ENCODE measurements at regions not wholly inside any gene's neighbourhood (a gene's known extent, or its start where the extent isn't known, plus 50 kb on each side); places are given as distances from the start of the nearest gene placed in this dataset.

DNA sequence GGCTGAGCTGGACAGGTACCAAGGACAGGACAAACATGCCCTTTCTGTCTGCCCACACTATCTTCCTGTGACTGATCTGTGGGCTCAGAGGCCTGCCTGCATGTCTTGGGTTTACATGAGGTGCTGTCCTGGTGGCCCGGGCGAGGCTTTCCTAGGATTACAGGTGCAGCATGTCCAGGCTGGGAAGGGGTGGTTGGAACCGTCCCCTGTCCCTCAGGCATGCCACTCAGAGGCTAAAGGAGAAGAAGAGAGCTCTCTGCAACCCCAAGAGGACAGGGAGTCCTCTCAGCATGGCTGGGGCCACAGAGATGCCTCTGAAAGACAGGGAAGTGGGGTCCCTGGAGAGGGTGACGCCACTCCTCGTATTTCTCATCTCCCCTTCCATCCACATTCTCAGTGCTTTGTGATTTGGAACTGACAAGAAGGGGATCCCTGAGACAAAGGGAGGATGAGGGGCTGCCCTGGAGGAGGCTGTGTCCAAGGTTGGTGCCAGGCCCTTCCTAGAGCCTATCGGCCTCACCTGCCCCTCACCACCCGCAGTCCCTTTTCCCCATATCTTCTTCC, 64.6 kb upstream of the LMO1 start:
- FAIRE-seq (no peak), DNase-seq (ENCODE audit: low read depth, low spot score) (no peak), ATAC-seq (peak; percentile 31)
- no peak overlapping the region for H3K4me3 ChIP-seq
- SMC1A ChIA-PET (ENCODE audit: uncharacterized antibody, unreplicated experiment) = interaction anchor here (0.9 to 1.5 kb wide), 7 partner anchors 12 to 633 kb away, joined by 3 to 10 read pairs (median 3); no protein-coding TSS in a partner anchor
- H4K20me1 ChIP-seq (ENCODE audit: control insufficient read depth, insufficient read depth) = no peaks in the 10 kb centered on the region
- BruUV-seq (replicated peaks) = no TSS peak
- no peaks in the 10 kb centered on the region for H3K27me3 ChIP-seq (replicated peaks in 1 of 2; ENCODE audit: control insufficient read depth in 2 of 2, insufficient read depth in 2 of 2, low read length in 1 of 2)
- intact Hi-C loops (cut with micrococcal nuclease; ENCODE audit: unreplicated experiment) (loop anchor here (2.0 kb wide), 1 partner anchor 238 kb away; no protein-coding TSS in a partner anchor), in situ Hi-C loops (cut with MboI) (no loop called here)
- POLR2A ChIA-PET = interaction anchor here (1.2 kb wide), 2 partner anchors 15 to 239 kb away, joined by 3 to 4 read pairs; no protein-coding TSS in a partner anchor
- peaks cover 28% of the 10 kb centered on the region for H3K4me1 ChIP-seq (ENCODE audit: control insufficient read depth, insufficient read depth, low read length)
- no peaks in the 10 kb centered on the region for H3K36me3 ChIP-seq (ENCODE audit: control insufficient read depth in 2 of 2, insufficient read depth in 2 of 2, low read length in 1 of 2)
- 44% methylated on average over 7 of the region's 7 CpGs for WGBS (ENCODE audit: insufficient coverage, insufficient replicate concordance, low lambda C conversion rate, missing lambda C conversion rate)
- H3K27ac ChIP-seq (ENCODE audit: control insufficient read depth, insufficient read depth) = peak overlapping the region; percentile 10; the same call in 1 of the 2 replicates
- no peak overlapping the region for H2AFZ ChIP-seq (ENCODE audit: control insufficient read depth, low read depth, low read length)
- no peaks in the 10 kb centered on the region for H3K9me3 ChIP-seq (replicated peaks; ENCODE audit: control insufficient read depth, insufficient read depth, low read length)
- H3K9ac ChIP-seq (ENCODE audit: control insufficient read depth, insufficient read depth, low read length) = no peak overlapping the region
- RAD21 ChIA-PET (ENCODE audit: unreplicated experiment) = interaction anchor here (0.6 to 1.9 kb wide), 6 partner anchors 15 to 268 kb away, joined by 3 to 16 read pairs (median 4); partner anchors contain the start of gene STK33
- peak overlapping the region; percentile 67; the same call in 1 of the 2 replicates for H3K4me2 ChIP-seq (ENCODE audit: control insufficient read depth, insufficient read depth)
- CTCF ChIA-PET = interaction anchor here (0.7 to 3.8 kb wide), 14 partner anchors 9 to 276 kb away, joined by 3 to 53 read pairs (median 4); no protein-coding TSS in a partner anchor
- no peaks in the 10 kb centered on the region for H3K79me2 ChIP-seq (ENCODE audit: control insufficient read depth, insufficient read depth, low read length)
- TF ChIP-seq MEF2A (IDR thresholded peaks at IDR 0.05; ENCODE audit: insufficient read depth, low read depth, low read length) (no peak), CBFB (IDR thresholded peaks at IDR 0.05; ENCODE audit: low read depth) (no peak), PML (IDR thresholded peaks at IDR 0.05; ENCODE audit: low read length) (no peak), POLR2AphosphoS5 (IDR thresholded peaks at IDR 0.05; ENCODE audit: low read length) (no peak), SP1 (IDR thresholded peaks at IDR 0.05; ENCODE audit: low read depth, low read length) (no peak), TCF7 (IDR thresholded peaks at IDR 0.05; ENCODE audit: borderline replicate concordance) (no peak), HDAC6 (IDR thresholded peaks at IDR 0.05; ENCODE audit: unreplicated experiment) (no peak), TBL1XR1 (IDR thresholded peaks at IDR 0.05; ENCODE audit: low read depth, low read length) (no peak), EP300 (IDR thresholded peaks at IDR 0.05; ENCODE audit: borderline replicate concordance in 1 of 2, control insufficient read depth in 1 of 2, low read depth in 2 of 2, low read length in 2 of 2) (0 out of 4 replicates have a peak, but pooled peaks of 1 of the 2 experiments have one; percentile 5), GABPA (IDR thresholded peaks at IDR 0.05; ENCODE audit: low read depth) (no peak), PAX5 (IDR thresholded peaks at IDR 0.05; ENCODE audit: borderline replicate concordance, low read depth, low read length) (no peak)
- TF ChIP-seq, protein P1, sequence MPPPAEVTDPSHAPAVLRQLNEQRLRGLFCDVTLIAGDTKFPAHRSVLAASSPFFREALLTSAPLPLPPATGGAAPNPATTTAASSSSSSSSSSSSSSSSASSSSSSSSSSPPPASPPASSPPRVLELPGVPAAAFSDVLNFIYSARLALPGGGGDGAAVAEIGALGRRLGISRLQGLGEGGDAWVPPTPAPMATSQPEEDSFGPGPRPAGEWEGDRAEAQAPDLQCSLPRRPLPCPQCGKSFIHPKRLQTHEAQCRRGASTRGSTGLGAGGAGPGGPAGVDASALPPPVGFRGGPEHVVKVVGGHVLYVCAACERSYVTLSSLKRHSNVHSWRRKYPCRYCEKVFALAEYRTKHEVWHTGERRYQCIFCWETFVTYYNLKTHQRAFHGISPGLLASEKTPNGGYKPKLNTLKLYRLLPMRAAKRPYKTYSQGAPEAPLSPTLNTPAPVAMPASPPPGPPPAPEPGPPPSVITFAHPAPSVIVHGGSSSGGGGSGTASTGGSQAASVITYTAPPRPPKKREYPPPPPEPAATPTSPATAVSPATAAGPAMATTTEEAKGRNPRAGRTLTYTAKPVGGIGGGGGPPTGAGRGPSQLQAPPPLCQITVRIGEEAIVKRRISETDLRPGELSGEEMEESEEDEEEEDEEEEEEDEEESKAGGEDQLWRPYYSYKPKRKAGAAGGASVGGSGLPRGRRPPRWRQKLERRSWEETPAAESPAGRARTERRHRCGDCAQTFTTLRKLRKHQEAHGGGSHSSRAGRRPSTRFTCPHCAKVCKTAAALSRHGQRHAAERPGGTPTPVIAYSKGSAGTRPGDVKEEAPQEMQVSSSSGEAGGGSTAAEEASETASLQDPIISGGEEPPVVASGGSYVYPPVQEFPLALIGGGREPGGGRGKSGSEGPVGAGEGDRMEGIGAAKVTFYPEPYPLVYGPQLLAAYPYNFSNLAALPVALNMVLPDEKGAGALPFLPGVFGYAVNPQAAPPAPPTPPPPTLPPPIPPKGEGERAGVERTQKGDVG (CRISPR knock-in tag; IDR thresholded peaks at IDR 0.05) = no peak
- TF ChIP-seq, protein P2, sequence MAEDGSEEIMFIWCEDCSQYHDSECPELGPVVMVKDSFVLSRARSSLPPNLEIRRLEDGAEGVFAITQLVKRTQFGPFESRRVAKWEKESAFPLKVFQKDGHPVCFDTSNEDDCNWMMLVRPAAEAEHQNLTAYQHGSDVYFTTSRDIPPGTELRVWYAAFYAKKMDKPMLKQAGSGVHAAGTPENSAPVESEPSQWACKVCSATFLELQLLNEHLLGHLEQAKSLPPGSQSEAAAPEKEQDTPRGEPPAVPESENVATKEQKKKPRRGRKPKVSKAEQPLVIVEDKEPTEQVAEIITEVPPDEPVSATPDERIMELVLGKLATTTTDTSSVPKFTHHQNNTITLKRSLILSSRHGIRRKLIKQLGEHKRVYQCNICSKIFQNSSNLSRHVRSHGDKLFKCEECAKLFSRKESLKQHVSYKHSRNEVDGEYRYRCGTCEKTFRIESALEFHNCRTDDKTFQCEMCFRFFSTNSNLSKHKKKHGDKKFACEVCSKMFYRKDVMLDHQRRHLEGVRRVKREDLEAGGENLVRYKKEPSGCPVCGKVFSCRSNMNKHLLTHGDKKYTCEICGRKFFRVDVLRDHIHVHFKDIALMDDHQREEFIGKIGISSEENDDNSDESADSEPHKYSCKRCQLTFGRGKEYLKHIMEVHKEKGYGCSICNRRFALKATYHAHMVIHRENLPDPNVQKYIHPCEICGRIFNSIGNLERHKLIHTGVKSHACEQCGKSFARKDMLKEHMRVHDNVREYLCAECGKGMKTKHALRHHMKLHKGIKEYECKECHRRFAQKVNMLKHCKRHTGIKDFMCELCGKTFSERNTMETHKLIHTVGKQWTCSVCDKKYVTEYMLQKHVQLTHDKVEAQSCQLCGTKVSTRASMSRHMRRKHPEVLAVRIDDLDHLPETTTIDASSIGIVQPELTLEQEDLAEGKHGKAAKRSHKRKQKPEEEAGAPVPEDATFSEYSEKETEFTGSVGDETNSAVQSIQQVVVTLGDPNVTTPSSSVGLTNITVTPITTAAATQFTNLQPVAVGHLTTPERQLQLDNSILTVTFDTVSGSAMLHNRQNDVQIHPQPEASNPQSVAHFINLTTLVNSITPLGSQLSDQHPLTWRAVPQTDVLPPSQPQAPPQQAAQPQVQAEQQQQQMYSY (CRISPR knock-in tag; IDR thresholded peaks at IDR 0.05) = no peak
- TF ChIP-seq, protein P3, sequence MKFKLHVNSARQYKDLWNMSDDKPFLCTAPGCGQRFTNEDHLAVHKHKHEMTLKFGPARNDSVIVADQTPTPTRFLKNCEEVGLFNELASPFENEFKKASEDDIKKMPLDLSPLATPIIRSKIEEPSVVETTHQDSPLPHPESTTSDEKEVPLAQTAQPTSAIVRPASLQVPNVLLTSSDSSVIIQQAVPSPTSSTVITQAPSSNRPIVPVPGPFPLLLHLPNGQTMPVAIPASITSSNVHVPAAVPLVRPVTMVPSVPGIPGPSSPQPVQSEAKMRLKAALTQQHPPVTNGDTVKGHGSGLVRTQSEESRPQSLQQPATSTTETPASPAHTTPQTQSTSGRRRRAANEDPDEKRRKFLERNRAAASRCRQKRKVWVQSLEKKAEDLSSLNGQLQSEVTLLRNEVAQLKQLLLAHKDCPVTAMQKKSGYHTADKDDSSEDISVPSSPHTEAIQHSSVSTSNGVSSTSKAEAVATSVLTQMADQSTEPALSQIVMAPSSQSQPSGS (IDR thresholded peaks at IDR 0.05; ENCODE audit: low read length) = no peak
